Prostate gland (tissue), 2 donors: ENCODE measurements at regions not wholly inside any gene's neighbourhood (a gene's known extent, or its start where the extent isn't known, plus 50 kb on each side); places are given as distances from the start of the nearest gene placed in this dataset.

Experiments used
- DNase-seq: peaks from one replicate; pipeline ENCODE4 v3.0.0-alpha.2; 2019; ENCODE audit warnings: low spot score
- H3K27ac ChIP-seq, 2 donors: fragments of 200-600 bp; sonication (generic); 2 replicates each; pipeline ENCODE4 v1.5.1; 2017 to 2019
- H3K27me3 ChIP-seq: fragments of 200-600 bp; sonication (generic); replicated peaks from 2 replicates; pipeline ENCODE4 v1.5.1; 2019; ENCODE audit not compliant: insufficient read depth
- H3K36me3 ChIP-seq, 2 donors: fragments of 200-600 bp; sonication (generic); 1 replicate in 1 of 2; 2 replicates in 1 of 2; pipeline versions ENCODE4 v1.5.1 to v1.8.1; 2017 to 2019
- H3K4me1 ChIP-seq: fragments of 200-600 bp; sonication (generic); replicated peaks from 2 replicates; pipeline ENCODE4 v1.5.1; 2019
- H3K4me3 ChIP-seq, 2 donors: fragments of 200-600 bp; sonication (generic); 2 replicates each; pipeline ENCODE4 v1.5.1; 2017 to 2019
- H3K9me3 ChIP-seq: fragments of 200-600 bp; sonication (generic); 2 replicates; pipeline ENCODE4 v1.5.1; 2017
- CTCF ChIP-seq, 4 experiments: fragments of 200-600 bp in 2 of 4; fragments of 450-650 bp in 2 of 4; sonication (generic) in 2 of 4; IDR thresholded peaks; 1 replicate in 3 of 4; 2 replicates in 1 of 4; pipeline ENCODE4 v1.5.1; 2016 to 2019; ENCODE audit warnings: antibody characterized with exemption in 4 of 4, mild to moderate bottlenecking in 2 of 4, moderate library complexity in 2 of 4
- POLR2A ChIP-seq: fragments of 450-650 bp; IDR thresholded peaks from one replicate; pipeline ENCODE4 v1.6.1; 2016; ENCODE audit warnings: antibody characterized with exemption, mild to moderate bottlenecking
- POLR2AphosphoS5 ChIP-seq: sonication (generic); formaldehyde crosslinking; IDR thresholded peaks from one replicate; pipeline ENCODE4 v1.6.1; 2017; ENCODE audit warnings: antibody characterized with exemption
- WGBS: methylation state at CpG from one replicate; pipeline ENCODE4 v1.1.5; 2018; 5-methylcytosine and 5-hydroxymethylcytosine counted together
- intact Hi-C: fragments of 100-400 bp; cut with DNase I; formaldehyde crosslinking; loops from one replicate; pipeline ENCODE4 v1.14.2; 2022

- intact Hi-C loops = no loop called here
- H3K9me3 ChIP-seq = no peaks in the 10 kb centered on the region
- TF ChIP-seq POLR2AphosphoS5 (no peak), POLR2A (no peak), CTCF (IDR thresholded peaks at IDR 0.05) (no peak)
- H3K27ac ChIP-seq = no peak overlapping the region
- no peak overlapping the region for H3K4me3 ChIP-seq
- no peaks in the 10 kb centered on the region for H3K4me1 ChIP-seq
- no peaks in the 10 kb centered on the region for H3K36me3 ChIP-seq
- 63% methylated on average over 3 of the region's 3 CpGs for WGBS
- H3K27me3 ChIP-seq = no peaks in the 10 kb centered on the region
- DNase-seq = no peak
Observed at GRCh38 chr1:204736836-204737235, 51.3 kb upstream of the LRRN2 start.

GRCh38 chr1:204738506-204738905 lies 53.0 kb upstream of the LRRN2 start:
- H3K9me3 ChIP-seq = no peaks in the 10 kb centered on the region
- no peak for DNase-seq
- no peaks in the 10 kb centered on the region for H3K27me3 ChIP-seq
- no peaks in the 10 kb centered on the region for H3K36me3 ChIP-seq
- 95% methylated on average over 1 of the region's 1 CpG for WGBS
- no peaks in the 10 kb centered on the region for H3K4me1 ChIP-seq
- intact Hi-C loops = no loop called here
- TF ChIP-seq POLR2A (no peak), POLR2AphosphoS5 (no peak), CTCF (IDR thresholded peaks at IDR 0.05) (no peak)
- H3K4me3 ChIP-seq = no peak overlapping the region
- no peak overlapping the region for H3K27ac ChIP-seq

GRCh38 chr1:204740354-204740753 lies 54.8 kb upstream of the LRRN2 start:
- intact Hi-C loops = no loop called here
- no peaks in the 10 kb centered on the region for H3K36me3 ChIP-seq
- H3K4me3 ChIP-seq = no peak overlapping the region
- H3K27ac ChIP-seq = no peak overlapping the region
- H3K9me3 ChIP-seq = no peaks in the 10 kb centered on the region
- H3K4me1 ChIP-seq = no peaks in the 10 kb centered on the region
- H3K27me3 ChIP-seq = no peaks in the 10 kb centered on the region
- no peak for DNase-seq
- TF ChIP-seq POLR2AphosphoS5 (no peak), CTCF (IDR thresholded peaks at IDR 0.05) (no peak), POLR2A (no peak)

- intact Hi-C loops = no loop called here
- Histone ChIP-seq H3K27me3 (no peaks in the 10 kb centered on the region), H3K27ac (no peak overlapping the region), H3K36me3 (no peaks in the 10 kb centered on the region), H3K9me3 (no peaks in the 10 kb centered on the region), H3K4me3 (no peak overlapping the region), H3K4me1 (no peaks in the 10 kb centered on the region)
- 83% methylated on average over 1 of the region's 1 CpG for WGBS
- no peak for DNase-seq
- TF ChIP-seq CTCF (IDR thresholded peaks at IDR 0.05) (no peak), POLR2A (no peak), POLR2AphosphoS5 (no peak)
Observed at GRCh38 chr1:204741440-204741839, 55.9 kb upstream of the LRRN2 start.

GRCh38 chr1:204742676-204743251 lies 57.2 kb upstream of the LRRN2 start:
- Histone ChIP-seq H3K27ac (no peak overlapping the region), H3K27me3 (no peaks in the 10 kb centered on the region), H3K4me3 (no peak overlapping the region), H3K9me3 (no peaks in the 10 kb centered on the region), H3K4me1 (no peaks in the 10 kb centered on the region), H3K36me3 (no peaks in the 10 kb centered on the region)
- WGBS = 65% methylated on average over 8 of the region's 8 CpGs
- DNase-seq = no peak
- intact Hi-C loops = no loop called here
- TF ChIP-seq CTCF (IDR thresholded peaks at IDR 0.05) (no peak), POLR2AphosphoS5 (no peak), POLR2A (no peak)
